ENCODE measurements at regions not wholly inside any gene's neighbourhood (a gene's known extent, or its start where the extent isn't known, plus 50 kb on each side); places are given as distances from the start of the nearest gene placed in this dataset.

- TF ChIP-seq POLR2A (IDR thresholded peaks at IDR 0.05) (no peak), CTCF (IDR thresholded peaks at IDR 0.05) (no peak)
- peaks cover 5 to 71% (median 55%) of the 10 kb centered on the region in 12 donors for H3K4me1 ChIP-seq
- H3K27me3 ChIP-seq, result no peaks in the 10 kb centered on the region
- no peak overlapping the region for H3K27ac ChIP-seq
- H3K36me3 ChIP-seq, result no peaks in the 10 kb centered on the region
- intact Hi-C loops (cut with DNase I), result no loop called here
- 69 to 72% (median 70%) methylated on average over 22 of the region's 22 CpGs for WGBS, 4 donors
- DNase-seq (no peak), ATAC-seq (no peak)
- H3K4me3 ChIP-seq, result no peak overlapping the region
- H3K9me3 ChIP-seq, result no peaks in the 10 kb centered on the region
These were observed 97.5 kb downstream of the LRRC74A start for GRCh38 chr14:76923431-76924370.

- 69 to 83% (median 75%) methylated on average over 11 of the region's 12 CpGs for WGBS, 4 donors
- Histone ChIP-seq H3K9me3 (no peaks in the 10 kb centered on the region), H3K27ac (peak overlapping the region in 1 of 12 donors; percentile 29), H3K27me3 (no peaks in the 10 kb centered on the region), H3K36me3 (no peaks in the 10 kb centered on the region), H3K4me3 (no peak overlapping the region), H3K4me1 (peaks cover 15 to 71% (median 56%) of the 10 kb centered on the region in 12 donors)
- intact Hi-C loops (cut with DNase I), result no loop called here
- DNase-seq, result no peak
- TF ChIP-seq POLR2A (IDR thresholded peaks at IDR 0.05) (no peak), CTCF (IDR thresholded peaks at IDR 0.05) (no peak)
- ATAC-seq, result no peak
These were observed 96.4 kb downstream of the LRRC74A start for GRCh38 chr14:76922584-76922983.

GRCh38 chr14:76922092-76922491 is 95.9 kb downstream of the LRRC74A start:
- Histone ChIP-seq H3K4me1 (peaks cover 20 to 71% (median 56%) of the 10 kb centered on the region in 12 donors), H3K27me3 (no peaks in the 10 kb centered on the region), H3K4me3 (no peak overlapping the region), H3K27ac (peak overlapping the region in 1 of 12 donors; percentile 29), H3K9me3 (no peaks in the 10 kb centered on the region), H3K36me3 (no peaks in the 10 kb centered on the region)
- intact Hi-C loops (cut with DNase I), result no loop called here
- no peak for TF ChIP-seq POLR2A (IDR thresholded peaks at IDR 0.05)
- no peak for TF ChIP-seq CTCF (IDR thresholded peaks at IDR 0.05)
- DNase-seq (no peak), ATAC-seq (no peak)
- WGBS, 4 donors, result 95 to 99% (median 97%) methylated on average over 5 of the region's 5 CpGs

- Histone ChIP-seq H3K9me3 (no peaks in the 10 kb centered on the region), H3K27me3 (no peaks in the 10 kb centered on the region), H3K4me1 (peaks cover 21 to 71% (median 52%) of the 10 kb centered on the region in 12 donors), H3K4me3 (no peak overlapping the region), H3K27ac (peak overlapping the region in 3 of 12 donors; percentile 88 to 97 (median 88)), H3K36me3 (no peaks in the 10 kb centered on the region)
- WGBS, 4 donors, result 41 to 61% (median 48%) methylated on average over 2 to 4 of the region's 4 CpGs
- ATAC-seq, result no peak
- intact Hi-C loops (cut with DNase I), result no loop called here
- no peak for DNase-seq
- TF ChIP-seq POLR2A (IDR thresholded peaks at IDR 0.05), result no peak
- TF ChIP-seq CTCF (IDR thresholded peaks at IDR 0.05), result no peak
These were observed 94.8 kb downstream of the LRRC74A start for GRCh38 chr14:76921088-76921399.

All from heart left ventricle (tissue), 16 donors.